H9 (cell line): ENCODE measurements at regions not wholly inside any gene's neighbourhood (a gene's known extent, or its start where the extent isn't known, plus 50 kb on each side); places are given as distances from the start of the nearest gene placed in this dataset.

Source experiments
- DNase-seq: peaks from one replicate; pipeline ENCODE4 v3.0.0-alpha.2; 2017
- H2AFZ ChIP-seq: one replicate; pipeline ENCODE4 v1.6.1; 2013; ENCODE audit warnings: mild to moderate bottlenecking, low read length, control low read depth, moderate library complexity
- H2AK5ac ChIP-seq: 2 replicates; pipeline ENCODE4 v1.6.1; 2013; ENCODE audit warnings: low read length, control low read depth, mixed read lengths; ENCODE audit not compliant: insufficient read length
- H2BK120ac ChIP-seq: one replicate; pipeline ENCODE4 v1.6.1; 2013; ENCODE audit warnings: low read depth, mild to moderate bottlenecking, low read length, control low read depth, inconsistent platforms; ENCODE audit not compliant: poor library complexity, severe bottlenecking
- H2BK12ac ChIP-seq: 2 replicates; pipeline ENCODE4 v1.6.1; 2013; ENCODE audit warnings: low read length, control low read depth, mixed read lengths, low read depth; ENCODE audit not compliant: insufficient read length
- H2BK15ac ChIP-seq: 2 replicates; pipeline ENCODE4 v1.6.1; 2013; ENCODE audit warnings: low read depth, low read length, control low read depth
- H2BK20ac ChIP-seq: one replicate; pipeline ENCODE4 v1.6.1; 2013; ENCODE audit warnings: low read depth, mild to moderate bottlenecking, low read length, control low read depth, inconsistent platforms; ENCODE audit not compliant: poor library complexity, severe bottlenecking
- H2BK5ac ChIP-seq: 2 replicates; pipeline ENCODE4 v1.6.1; 2013; ENCODE audit warnings: low read length, control low read depth, mixed read lengths; ENCODE audit not compliant: insufficient read length
- H3K14ac ChIP-seq: 2 replicates; pipeline ENCODE4 v1.6.1; 2013; ENCODE audit warnings: low read length, control low read depth; ENCODE audit not compliant: insufficient read depth
- H3K18ac ChIP-seq: 2 replicates; pipeline ENCODE4 v1.6.1; 2013; ENCODE audit warnings: low read depth, mild to moderate bottlenecking, mixed read lengths, low read length, control low read depth; ENCODE audit not compliant: insufficient read length
- H3K23ac ChIP-seq: 2 replicates; pipeline ENCODE4 v1.6.1; 2013; ENCODE audit warnings: low read length, control low read depth, mixed read lengths, low read depth; ENCODE audit not compliant: insufficient read length
- H3K23me2 ChIP-seq: 2 replicates; pipeline ENCODE4 v1.6.1; 2013; ENCODE audit warnings: low read depth, mild to moderate bottlenecking, mixed read lengths, low read length, control low read depth; ENCODE audit not compliant: insufficient read length, poor library complexity, severe bottlenecking
- H3K27ac ChIP-seq: 2 replicates; pipeline ENCODE4 v1.5.1; 2013; ENCODE audit warnings: low read length, control low read depth, mixed read lengths, low read depth; ENCODE audit not compliant: insufficient read length
- H3K27me3 ChIP-seq: 2 replicates; pipeline ENCODE4 v1.6.1; 2013; ENCODE audit warnings: low read length, control low read depth, inconsistent platforms; ENCODE audit not compliant: insufficient read depth
- H3K4ac ChIP-seq: 2 replicates; pipeline ENCODE4 v1.6.1; 2013; ENCODE audit warnings: low read depth, mild to moderate bottlenecking, control low read depth, inconsistent platforms, low read length, moderate library complexity
- H3K4me1 ChIP-seq: 2 replicates; pipeline ENCODE4 v1.6.1; 2013; ENCODE audit warnings: low read length, control low read depth, inconsistent platforms; ENCODE audit not compliant: insufficient read depth
- H3K4me2 ChIP-seq: 2 replicates; pipeline ENCODE4 v1.6.1; 2013; ENCODE audit warnings: low read length, control low read depth, mixed read lengths; ENCODE audit not compliant: insufficient read length, insufficient read depth
- H3K56ac ChIP-seq: 2 replicates; pipeline ENCODE4 v1.6.1; 2013; ENCODE audit warnings: low read depth, mild to moderate bottlenecking, mixed read lengths, low read length, control low read depth; ENCODE audit not compliant: insufficient read length
- H3K79me1 ChIP-seq: 2 replicates; pipeline ENCODE4 v1.6.1; 2013; ENCODE audit warnings: low read depth, mild to moderate bottlenecking, moderate library complexity, low read length, control low read depth, inconsistent platforms; ENCODE audit not compliant: insufficient read depth, poor library complexity, severe bottlenecking
- H3K79me2 ChIP-seq: 2 replicates; pipeline ENCODE4 v1.6.1; 2013; ENCODE audit warnings: low read length, control low read depth, inconsistent platforms; ENCODE audit not compliant: insufficient read depth
- H3K9ac ChIP-seq: 2 replicates; pipeline ENCODE4 v1.6.1; 2013; ENCODE audit warnings: low read length, control low read depth, mixed read lengths; ENCODE audit not compliant: insufficient read length; ENCODE audit errors: extremely low read depth
- H3K9me3 ChIP-seq: one replicate; pipeline ENCODE4 v1.6.1; 2013; ENCODE audit warnings: low read depth, low read length, inconsistent platforms; ENCODE audit not compliant: control insufficient read depth
- H3T11ph ChIP-seq: one replicate; pipeline ENCODE4 v1.6.1; 2013; ENCODE audit warnings: mild to moderate bottlenecking, low read length, control low read depth, inconsistent platforms
- H4K20me1 ChIP-seq: one replicate; pipeline ENCODE4 v1.6.1; 2013; ENCODE audit not compliant: control insufficient read depth, insufficient read length, insufficient read depth
- H4K5ac ChIP-seq: 2 replicates; pipeline ENCODE4 v1.6.1; 2013; ENCODE audit warnings: low read depth, mild to moderate bottlenecking, mixed read lengths, low read length, control low read depth; ENCODE audit not compliant: insufficient read length
- H4K8ac ChIP-seq: replicated peaks from 2 replicates; pipeline ENCODE4 v1.6.1; 2013; ENCODE audit warnings: low read length, control low read depth, mixed read lengths, low read depth; ENCODE audit not compliant: insufficient read length
- H4K91ac ChIP-seq: 2 replicates; pipeline ENCODE4 v1.6.1; 2013; ENCODE audit warnings: low read depth, mild to moderate bottlenecking, moderate library complexity, mixed read lengths, low read length, control low read depth; ENCODE audit not compliant: insufficient read length
- H3K27ac Mint-ChIP-seq, 3 experiments: 2 replicates in 2 of 3; 3 replicates in 1 of 3; pipeline ENCODE4 v1.8.0; 2020 to 2021; ENCODE audit warnings: mixed read lengths in 3 of 3, mild to moderate bottlenecking in 1 of 3, moderate library complexity in 1 of 3
- H3K27me3 Mint-ChIP-seq: 2 replicates; pipeline ENCODE4 v1.8.0; 2021; ENCODE audit warnings: low read depth, mild to moderate bottlenecking, moderate library complexity, mixed read lengths
- H3K36me3 Mint-ChIP-seq, 3 experiments: 2 replicates in 2 of 3; 3 replicates in 1 of 3; pipeline ENCODE4 v1.8.0; 2020 to 2021; ENCODE audit warnings: low read depth in 3 of 3, mixed read lengths in 3 of 3; ENCODE audit not compliant: insufficient read depth in 1 of 3
- H3K4me1 Mint-ChIP-seq, 2 experiments: 2 replicates each; pipeline ENCODE4 v1.8.0; 2020; ENCODE audit warnings: mixed read lengths in 2 of 2
- H3K4me3 Mint-ChIP-seq, 2 experiments: 2 replicates in 1 of 2; 3 replicates in 1 of 2; pipeline ENCODE4 v1.8.0; 2020 to 2021; ENCODE audit warnings: mild to moderate bottlenecking in 2 of 2, mixed read lengths in 2 of 2, moderate library complexity in 1 of 2
- H3K9me3 Mint-ChIP-seq, 2 experiments: 2 replicates in 1 of 2; 3 replicates in 1 of 2; pipeline ENCODE4 v1.8.0; 2020; ENCODE audit warnings: mild to moderate bottlenecking in 2 of 2, mixed read lengths in 2 of 2, moderate library complexity in 1 of 2
- CTCF ChIP-seq: fragments of 200-600 bp; sonication (generic); conservative IDR thresholded peaks from 3 replicates; pipeline ENCODE4 v1.8.0; 2021; ENCODE audit warnings: antibody characterized with exemption, mild to moderate bottlenecking
- WGBS: extraction: QIAGEN DNeasy Blood & Tissue Kit; methylation state at CpG from one replicate; pipeline ENCODE4 v1.1.7; 2013; ENCODE audit warnings: missing lambda C conversion rate, low lambda C conversion rate, mixed read lengths; ENCODE audit not compliant: insufficient read length; ENCODE audit errors: extremely low coverage; 5-methylcytosine and 5-hydroxymethylcytosine counted together

DNA sequence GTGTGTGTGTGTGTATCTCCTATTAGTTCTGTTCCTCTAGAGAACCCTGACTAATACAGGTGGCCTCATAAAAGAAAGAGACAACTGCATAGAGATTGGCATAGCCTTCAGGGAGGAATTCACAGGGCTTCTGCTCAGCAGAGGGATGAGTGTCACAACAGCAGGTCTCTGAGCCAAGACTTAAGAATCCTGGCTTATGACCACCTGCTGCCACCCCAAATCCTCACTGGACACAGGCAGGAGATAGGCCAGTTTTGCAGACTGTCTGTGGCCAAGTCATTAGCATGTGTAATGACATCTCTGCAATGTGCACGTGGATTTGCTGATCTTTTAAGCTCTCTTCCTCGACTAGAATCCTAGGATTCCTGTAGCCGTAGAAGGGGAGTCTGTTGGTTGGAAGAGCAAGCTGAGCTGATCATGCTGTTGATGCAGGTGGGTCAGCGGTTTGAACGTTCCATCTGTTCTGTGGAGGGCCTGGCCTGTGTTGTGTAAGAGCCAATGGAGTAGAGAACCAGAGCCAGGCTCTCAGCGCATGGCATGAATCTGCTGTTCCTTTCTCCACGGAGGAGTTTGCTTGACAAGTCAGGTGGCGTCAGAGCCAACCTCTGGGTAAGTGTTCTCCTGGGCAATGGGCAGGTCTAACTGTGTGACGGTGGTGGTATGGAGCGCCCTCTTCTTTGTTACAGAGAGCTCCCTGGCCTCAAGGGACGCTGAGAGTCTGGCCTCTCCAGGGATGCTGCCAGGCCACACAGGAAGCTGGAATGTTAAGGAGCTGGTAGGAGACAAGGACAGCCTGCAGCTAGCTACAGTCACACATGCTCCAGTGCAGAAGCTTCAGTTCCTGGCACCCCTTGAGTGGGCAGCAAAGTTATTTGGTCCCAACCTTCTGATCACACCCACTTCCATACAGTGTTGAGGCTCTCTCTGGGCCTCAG is 503.1 kb downstream of the FOXO1 start:
- Histone ChIP-seq H3K4me2 (no peak overlapping the region), H3K23me2 (no peaks in the 10 kb centered on the region), H3K27ac (no peak overlapping the region), H4K91ac (no peak overlapping the region), H4K8ac (no peak overlapping the region), H3T11ph (no peak overlapping the region), H2AFZ (no peak overlapping the region), H3K9me3 (no peaks in the 10 kb centered on the region), H4K20me1 (no peaks in the 10 kb centered on the region), H4K5ac (no peak overlapping the region), H3K18ac (no peak overlapping the region), H2BK12ac (no peak overlapping the region), H3K27me3 (no peaks in the 10 kb centered on the region), H3K9ac (no peak overlapping the region), H2BK20ac (no peak overlapping the region), H2BK120ac (no peak overlapping the region), H2BK15ac (no peak overlapping the region), H3K79me1 (no peaks in the 10 kb centered on the region), H3K4me1 (no peaks in the 10 kb centered on the region), H3K23ac (no peak overlapping the region), H3K14ac (no peak overlapping the region), H3K56ac (no peak overlapping the region), H2AK5ac (no peak overlapping the region), H3K4ac (no peak overlapping the region), H3K79me2 (no peaks in the 10 kb centered on the region), H2BK5ac (no peak overlapping the region)
- WGBS: no CpG with 5 or more reads among the region's 11 CpGs
- Mint-ChIP-seq H3K27ac (no peak overlapping the region; a peak in 2 of 7 replicates), H3K36me3 (no peaks in the 10 kb centered on the region; a peak in 1 of 7 replicates), H3K4me3 (no peak overlapping the region), H3K27me3 (no peaks in the 10 kb centered on the region; the same call in none of the 2 replicates), H3K9me3 (no peaks in the 10 kb centered on the region), H3K4me1 (peaks cover 0 to 2% of the 10 kb centered on the region in 2 experiments; a peak in 1 of 4 replicates)
- DNase-seq: no peak
- TF ChIP-seq CTCF: no peak
